C4-2B (cell line): ENCODE measurements at regions not wholly inside any gene's neighbourhood (a gene's known extent, or its start where the extent isn't known, plus 50 kb on each side); places are given as distances from the start of the nearest gene placed in this dataset.

Source experiments
- CTCF ChIP-seq: fragments of 450-650 bp; conservative IDR thresholded peaks from 2 replicates; pipeline ENCODE4 v1.5.1; 2017; ENCODE audit warnings: mild to moderate bottlenecking
- ZFX ChIP-seq: fragments of 450-650 bp; IDR thresholded peaks from 2 replicates; pipeline ENCODE4 v1.6.1; 2017

- no peak for TF ChIP-seq CTCF
- no peak for TF ChIP-seq ZFX
These were observed 96.6 kb upstream of the SRD5A3 start for GRCh38 chr4:55249476-55249875.
